Activated CD8-positive, alpha-beta memory T cell treated with anti-CD3 and anti-CD28 coated beads, Interleukin-2, amount 10 ng/mL, durations not matched to agents 7 days and 5 days (primary cell): ENCODE measurements at regions not wholly inside any gene's neighbourhood (a gene's known extent, or its start where the extent isn't known, plus 50 kb on each side); places are given as distances from the start of the nearest gene placed in this dataset.

Source experiments
- ATAC-seq: fragments of 150-1000 bp; cut with Tn5 transposase; one replicate; pipeline ENCODE4 v1.10.0; 2021; ENCODE audit warnings: moderate library complexity
- CTCF ChIA-PET: fragments of 350-600 bp; sonication (Branson Sonifier 250); formaldehyde crosslinking; loops from one replicate; lab custom pipeline; 2021; ENCODE audit warnings: antibody characterized with exemption; lab: Charles Lee
- DNase-seq: peaks from one replicate; pipeline ENCODE4 v3.0.0-alpha.2; 2020
- H3K27ac Mint-ChIP-seq: one replicate; pipeline ENCODE4 v1.8.0; 2021; ENCODE audit warnings: mild to moderate bottlenecking, mixed read lengths
- H3K27me3 Mint-ChIP-seq: one replicate; pipeline ENCODE4 v1.8.0; 2021; ENCODE audit warnings: mixed read lengths
- H3K36me3 Mint-ChIP-seq: one replicate; pipeline ENCODE4 v1.8.0; 2021; ENCODE audit warnings: mild to moderate bottlenecking, mixed read lengths
- H3K4me1 Mint-ChIP-seq: one replicate; pipeline ENCODE4 v1.8.0; 2021; ENCODE audit warnings: mixed read lengths
- H3K4me3 Mint-ChIP-seq: one replicate; pipeline ENCODE4 v1.8.0; 2021; ENCODE audit warnings: mild to moderate bottlenecking, moderate library complexity, mixed read lengths
- H3K9me3 Mint-ChIP-seq: one replicate; pipeline ENCODE4 v1.8.0; 2022; ENCODE audit warnings: low read depth, mixed read lengths

DNA sequence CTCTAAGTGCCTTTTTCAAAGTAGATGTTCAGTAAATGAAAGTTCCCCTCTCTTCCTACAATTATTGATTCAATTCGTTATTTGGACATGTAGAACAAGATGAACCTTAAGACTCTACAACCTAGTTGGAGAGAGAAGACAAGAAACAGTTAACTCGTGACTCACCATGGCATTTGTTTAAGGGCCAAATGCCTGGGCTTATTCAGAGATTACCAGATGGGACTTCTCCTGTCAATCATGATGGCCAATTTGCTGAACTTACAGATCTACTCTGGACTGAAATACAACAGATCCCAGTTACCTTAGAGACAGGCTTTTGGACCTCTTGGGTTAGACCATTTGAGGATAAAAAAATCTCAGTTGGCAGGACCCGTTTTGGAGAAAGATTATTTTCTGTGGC, 93.5 kb downstream of the C1orf94 start:
- ATAC-seq, result no peak
- CTCF ChIA-PET, result no interaction called here
- Mint-ChIP-seq H3K27me3 (no peaks in the 10 kb centered on the region), H3K4me3 (no peak overlapping the region), H3K27ac (no peak overlapping the region), H3K4me1 (no peaks in the 10 kb centered on the region), H3K9me3 (no peaks in the 10 kb centered on the region), H3K36me3 (no peaks in the 10 kb centered on the region)
- DNase-seq, result no peak

DNA sequence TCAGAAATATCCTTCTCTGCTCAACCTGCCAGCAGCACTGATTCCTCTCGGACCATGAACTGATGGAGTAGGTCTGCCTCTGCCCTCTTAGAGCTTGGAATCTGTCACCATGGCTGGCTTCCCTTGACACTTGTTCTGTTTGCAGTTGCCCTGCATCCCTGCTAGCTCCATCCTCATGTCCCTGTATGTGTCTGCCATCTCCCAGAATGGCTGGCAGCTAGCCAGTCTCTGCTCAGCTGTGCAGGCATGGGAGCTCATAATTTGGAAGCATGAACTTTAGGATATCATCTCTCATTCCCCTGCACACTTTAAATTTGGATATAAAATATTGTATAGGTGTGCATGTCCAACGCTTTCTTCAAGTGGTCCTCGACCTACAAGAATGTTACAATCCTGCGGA, 95.4 kb downstream of the C1orf94 start:
- H3K4me1 Mint-ChIP-seq, result no peaks in the 10 kb centered on the region
- no peak overlapping the region for H3K4me3 Mint-ChIP-seq
- no peak for ATAC-seq
- no peaks in the 10 kb centered on the region for H3K36me3 Mint-ChIP-seq
- CTCF ChIA-PET, result no interaction called here
- no peaks in the 10 kb centered on the region for H3K27me3 Mint-ChIP-seq
- H3K9me3 Mint-ChIP-seq, result no peaks in the 10 kb centered on the region
- DNase-seq, result no peak
- H3K27ac Mint-ChIP-seq, result no peak overlapping the region

DNA sequence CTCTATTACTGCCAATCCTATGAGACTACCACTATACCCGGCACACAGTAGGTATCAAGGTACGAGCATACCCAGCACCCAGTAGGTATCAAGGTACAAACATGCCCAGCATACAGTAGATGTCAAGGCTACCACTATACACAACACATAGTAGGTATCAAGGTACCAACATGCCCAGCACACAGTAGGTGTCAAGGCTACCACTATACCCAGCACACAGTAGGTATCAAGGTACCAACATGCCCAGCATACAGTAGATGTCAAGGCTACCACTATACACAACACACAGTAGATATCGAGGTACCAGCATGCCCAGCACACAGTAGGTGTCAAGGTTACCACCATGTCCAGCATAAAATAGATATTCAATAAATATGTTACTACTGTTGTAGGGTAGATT, 98.4 kb downstream of the C1orf94 start:
- H3K27me3 Mint-ChIP-seq, result no peaks in the 10 kb centered on the region
- ATAC-seq (no peak), DNase-seq (no peak)
- peaks cover 1% of the 10 kb centered on the region for H3K9me3 Mint-ChIP-seq
- no peaks in the 10 kb centered on the region for H3K4me1 Mint-ChIP-seq
- no peak overlapping the region for H3K4me3 Mint-ChIP-seq
- H3K27ac Mint-ChIP-seq, result no peak overlapping the region
- H3K36me3 Mint-ChIP-seq, result no peaks in the 10 kb centered on the region
- CTCF ChIA-PET, result no interaction called here

DNA sequence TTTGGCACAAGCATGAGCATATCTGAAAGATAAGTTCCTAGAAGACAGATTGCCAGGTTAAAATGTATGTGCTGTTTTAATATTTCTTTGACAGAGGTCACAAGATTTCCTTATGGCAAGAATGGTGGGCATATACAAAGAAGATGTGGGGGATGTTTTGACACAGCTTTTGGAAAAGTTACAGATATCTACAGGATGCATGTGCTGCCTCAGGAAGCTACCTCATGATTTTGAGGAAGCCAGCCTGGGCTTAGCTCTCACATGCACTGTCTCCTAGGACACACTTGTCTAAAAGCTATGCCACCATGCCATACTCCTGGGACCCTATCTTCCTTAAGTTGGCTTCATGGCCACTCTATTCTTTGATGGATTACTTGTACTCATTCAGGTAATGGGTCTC, 99.9 kb downstream of the C1orf94 start:
- CTCF ChIA-PET, result no interaction called here
- Mint-ChIP-seq H3K4me3 (no peak overlapping the region), H3K27ac (no peak overlapping the region), H3K27me3 (no peaks in the 10 kb centered on the region), H3K36me3 (no peaks in the 10 kb centered on the region), H3K4me1 (no peaks in the 10 kb centered on the region), H3K9me3 (peaks cover 1% of the 10 kb centered on the region)
- DNase-seq (no peak), ATAC-seq (no peak)

DNA sequence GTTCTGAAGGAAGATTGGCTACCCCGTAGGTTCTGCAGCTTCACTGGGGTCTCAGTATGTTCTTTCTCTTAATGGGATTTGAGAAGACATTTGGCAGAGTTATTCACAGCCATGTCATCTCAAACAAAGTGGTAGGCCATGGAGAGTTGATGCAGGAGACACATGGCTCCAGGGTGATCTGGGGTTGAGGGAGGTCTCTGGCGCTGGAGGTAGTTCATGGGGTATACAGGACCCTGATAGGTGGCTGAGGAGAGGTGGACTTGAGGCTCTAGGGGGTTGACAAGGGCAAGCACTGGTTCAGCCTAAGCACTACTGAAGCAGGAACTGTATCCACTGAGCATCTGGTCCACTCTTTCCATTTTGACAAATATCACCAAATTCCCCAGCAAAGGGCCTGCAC, 100.4 kb downstream of the C1orf94 start:
- Mint-ChIP-seq H3K4me1 (no peaks in the 10 kb centered on the region), H3K27ac (no peak overlapping the region), H3K36me3 (no peaks in the 10 kb centered on the region), H3K27me3 (no peaks in the 10 kb centered on the region), H3K9me3 (peaks cover 1% of the 10 kb centered on the region), H3K4me3 (no peak overlapping the region)
- DNase-seq (no peak), ATAC-seq (no peak)
- CTCF ChIA-PET, result no interaction called here

DNA sequence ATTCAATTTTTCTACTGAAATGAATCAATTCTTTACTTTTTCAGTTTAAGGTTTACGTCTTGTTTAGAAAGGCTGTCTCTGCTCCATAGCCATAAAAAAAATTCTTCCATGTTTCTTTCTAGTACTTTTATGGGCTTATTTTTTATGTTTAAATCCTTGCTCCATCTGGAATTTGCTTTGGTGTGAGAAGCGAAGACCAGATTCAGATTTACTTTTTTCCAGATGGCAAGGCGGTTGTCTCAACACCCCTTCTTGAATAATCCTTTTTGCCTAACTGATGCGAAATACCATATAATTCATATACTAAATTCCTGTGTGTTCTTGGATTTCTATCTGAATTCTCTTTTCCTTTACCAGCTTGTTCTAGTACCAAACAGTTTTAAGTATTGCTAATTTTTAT, 101.5 kb downstream of the C1orf94 start:
- H3K4me3 Mint-ChIP-seq, result no peak overlapping the region
- H3K27ac Mint-ChIP-seq, result no peak overlapping the region
- H3K27me3 Mint-ChIP-seq, result no peaks in the 10 kb centered on the region
- H3K4me1 Mint-ChIP-seq, result no peaks in the 10 kb centered on the region
- CTCF ChIA-PET, result no interaction called here
- no peak for DNase-seq
- peaks cover 1% of the 10 kb centered on the region for H3K9me3 Mint-ChIP-seq
- no peaks in the 10 kb centered on the region for H3K36me3 Mint-ChIP-seq
- ATAC-seq, result no peak

DNA sequence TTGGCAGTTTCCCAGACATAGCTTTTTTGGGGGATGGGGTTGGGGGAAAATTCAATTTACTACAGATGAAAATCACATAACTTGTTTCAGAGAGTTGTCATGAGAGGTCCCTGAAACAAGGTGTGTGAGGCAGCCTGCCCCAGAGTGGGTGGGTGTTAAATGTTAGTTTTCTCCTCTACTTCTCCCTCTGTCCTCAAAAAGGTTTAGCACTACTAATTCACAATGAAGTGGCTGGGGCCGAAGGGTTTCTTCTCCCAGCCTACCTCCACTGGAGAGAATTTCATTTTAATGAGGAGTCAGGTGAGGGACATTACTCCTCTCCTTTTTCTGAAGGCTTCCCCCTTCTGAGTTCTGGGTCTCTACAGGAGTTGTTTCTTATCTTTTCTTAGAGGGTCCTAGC, 103.3 kb downstream of the C1orf94 start:
- H3K4me1 Mint-ChIP-seq, result no peaks in the 10 kb centered on the region
- no peak overlapping the region for H3K4me3 Mint-ChIP-seq
- no peaks in the 10 kb centered on the region for H3K36me3 Mint-ChIP-seq
- H3K9me3 Mint-ChIP-seq, result peaks cover 1% of the 10 kb centered on the region
- DNase-seq (no peak), ATAC-seq (no peak)
- H3K27me3 Mint-ChIP-seq, result no peaks in the 10 kb centered on the region
- H3K27ac Mint-ChIP-seq, result no peak overlapping the region
- CTCF ChIA-PET, result no interaction called here

DNA sequence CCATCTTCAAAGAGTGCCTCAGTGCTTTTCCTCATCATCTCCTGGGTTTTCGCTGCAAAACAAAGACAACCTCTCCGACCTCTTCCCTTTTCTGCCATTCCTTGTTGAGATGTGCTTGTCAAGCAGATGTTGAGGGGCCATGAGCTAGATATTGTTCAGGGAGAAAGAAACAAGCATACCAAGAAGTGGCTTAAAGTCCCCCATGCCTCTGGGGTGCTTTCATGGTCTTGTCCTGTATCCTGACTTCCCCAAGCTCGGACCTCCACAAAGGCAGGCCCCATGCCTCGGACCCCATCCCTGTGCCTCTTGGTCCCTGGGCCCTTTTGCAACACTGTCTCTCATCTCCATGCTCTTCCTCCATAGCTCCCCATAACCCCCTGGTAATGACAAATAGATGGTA, 103.8 kb downstream of the C1orf94 start:
- CTCF ChIA-PET, result interaction anchor here (0.6 kb wide), 1 partner anchor 280 kb away, joined by 4 read pairs; no protein-coding TSS in a partner anchor
- Mint-ChIP-seq H3K4me3 (no peak overlapping the region), H3K4me1 (no peaks in the 10 kb centered on the region), H3K36me3 (no peaks in the 10 kb centered on the region), H3K27ac (no peak overlapping the region), H3K9me3 (peaks cover 1% of the 10 kb centered on the region), H3K27me3 (no peaks in the 10 kb centered on the region)
- ATAC-seq, result no peak
- DNase-seq, result no peak

DNA sequence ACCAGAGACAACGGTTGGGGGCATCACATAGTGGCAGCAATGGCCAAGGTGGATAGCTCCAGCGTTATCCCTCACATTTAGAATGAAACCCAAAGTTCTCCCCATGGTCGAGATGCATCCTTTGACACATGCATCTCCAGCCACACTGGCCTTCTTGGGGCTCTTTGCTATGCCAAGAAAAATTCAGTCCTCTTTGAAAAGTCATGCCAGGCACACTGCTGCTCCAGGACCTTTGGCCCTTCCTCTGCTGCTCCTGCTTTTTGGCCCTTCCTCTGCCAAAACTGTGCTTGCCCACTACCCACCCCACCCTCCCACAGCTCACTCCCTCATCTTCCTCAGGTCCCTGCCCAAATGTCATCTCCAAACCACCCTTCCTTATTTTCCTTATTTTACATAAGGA, 106.4 kb downstream of the C1orf94 start:
- no peaks in the 10 kb centered on the region for H3K36me3 Mint-ChIP-seq
- DNase-seq, result no peak
- H3K4me1 Mint-ChIP-seq, result no peaks in the 10 kb centered on the region
- CTCF ChIA-PET, result no interaction called here
- no peaks in the 10 kb centered on the region for H3K27me3 Mint-ChIP-seq
- H3K9me3 Mint-ChIP-seq, result peaks cover 1% of the 10 kb centered on the region
- ATAC-seq, result no peak
- no peak overlapping the region for H3K27ac Mint-ChIP-seq
- H3K4me3 Mint-ChIP-seq, result no peak overlapping the region

DNA sequence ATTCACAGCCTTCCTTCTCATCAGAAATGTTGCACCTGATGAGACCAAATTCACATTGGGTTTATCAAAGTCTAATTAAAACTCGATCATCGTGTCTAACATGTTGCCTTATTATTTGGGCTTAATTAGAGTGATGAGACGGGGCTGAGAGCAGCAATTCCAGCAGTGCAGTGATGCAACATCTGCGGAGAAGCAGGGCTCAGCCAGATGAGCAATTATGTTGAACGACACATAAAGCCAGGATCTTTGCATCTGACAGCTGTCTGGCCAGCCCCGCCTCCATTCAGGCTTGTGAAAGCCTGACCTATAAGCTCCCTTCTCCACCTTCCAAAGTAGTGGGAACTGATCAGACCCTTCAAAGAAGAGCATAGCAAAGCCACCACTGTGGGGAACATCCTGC, 109.8 kb downstream of the C1orf94 start:
- no peak for DNase-seq
- Mint-ChIP-seq H3K27me3 (no peaks in the 10 kb centered on the region), H3K4me3 (no peak overlapping the region), H3K9me3 (no peaks in the 10 kb centered on the region), H3K4me1 (no peaks in the 10 kb centered on the region), H3K36me3 (no peaks in the 10 kb centered on the region), H3K27ac (no peak overlapping the region)
- ATAC-seq, result no peak
- CTCF ChIA-PET, result no interaction called here

DNA sequence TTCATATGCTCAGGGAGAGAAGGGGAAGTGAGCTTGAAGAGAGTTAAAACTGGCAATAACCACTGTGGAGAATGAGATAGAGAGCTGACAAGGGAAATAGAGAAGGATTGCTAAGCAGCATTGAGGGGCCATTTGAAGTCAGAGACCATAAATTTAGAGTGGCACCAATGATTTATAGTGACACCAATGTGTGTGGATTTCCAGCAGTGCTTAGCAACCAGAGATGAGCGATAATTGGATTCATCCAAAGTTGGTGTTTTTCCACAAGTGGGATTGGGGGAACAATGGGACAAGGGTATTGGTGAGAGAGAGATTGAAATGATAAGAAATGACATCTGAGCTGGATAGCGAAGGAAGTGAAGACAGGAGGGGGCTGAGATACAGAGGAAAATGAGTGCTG, 114.1 kb downstream of the C1orf94 start:
- H3K27ac Mint-ChIP-seq, result no peak overlapping the region
- no peak overlapping the region for H3K4me3 Mint-ChIP-seq
- CTCF ChIA-PET, result no interaction called here
- DNase-seq (no peak), ATAC-seq (no peak)
- no peaks in the 10 kb centered on the region for H3K27me3 Mint-ChIP-seq
- no peaks in the 10 kb centered on the region for H3K4me1 Mint-ChIP-seq
- no peaks in the 10 kb centered on the region for H3K36me3 Mint-ChIP-seq
- H3K9me3 Mint-ChIP-seq, result no peaks in the 10 kb centered on the region

DNA sequence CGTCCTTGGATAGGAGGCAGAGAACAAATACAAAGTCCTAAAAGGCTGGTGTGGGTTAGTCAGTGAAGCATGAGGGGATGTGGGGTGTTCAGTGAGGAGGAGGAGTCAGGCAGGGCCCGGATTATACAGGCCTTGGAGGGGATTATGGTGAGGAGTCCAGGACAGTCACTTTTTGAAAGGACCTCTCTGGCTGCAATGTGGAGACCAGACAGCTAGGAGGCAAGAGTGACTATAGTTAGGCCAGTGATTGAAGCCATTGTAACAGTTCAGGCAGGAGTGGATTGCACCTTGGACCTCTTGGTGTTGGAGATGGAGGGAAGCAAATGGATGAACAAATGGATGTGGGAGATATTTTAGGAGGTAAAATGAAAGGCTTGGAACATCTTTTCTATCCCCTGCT, 115.8 kb downstream of the C1orf94 start:
- Mint-ChIP-seq H3K9me3 (no peaks in the 10 kb centered on the region), H3K4me1 (no peaks in the 10 kb centered on the region), H3K27ac (no peak overlapping the region), H3K4me3 (no peak overlapping the region), H3K36me3 (no peaks in the 10 kb centered on the region), H3K27me3 (no peaks in the 10 kb centered on the region)
- ATAC-seq, result no peak
- no peak for DNase-seq
- CTCF ChIA-PET, result no interaction called here

DNA sequence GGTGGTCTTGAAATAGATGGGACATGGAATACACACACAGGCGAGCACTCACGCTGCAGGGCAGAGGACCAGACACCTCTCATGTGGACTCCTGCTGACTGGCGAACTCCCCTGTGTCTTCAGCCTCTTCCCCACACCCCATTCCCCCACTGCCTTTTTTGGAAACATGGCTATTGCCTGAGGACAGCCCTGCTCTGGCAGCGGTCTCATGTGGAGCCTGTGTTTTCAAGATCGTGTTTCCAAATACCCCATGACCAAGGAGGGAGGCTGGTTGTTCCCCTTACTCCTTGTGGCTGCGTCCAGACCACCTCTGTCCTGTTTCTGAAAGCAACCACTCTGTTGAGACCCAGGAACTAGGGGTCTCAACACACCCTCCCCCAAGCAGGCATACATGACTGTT, 119.4 kb downstream of the C1orf94 start:
- CTCF ChIA-PET, result no interaction called here
- H3K36me3 Mint-ChIP-seq, result no peaks in the 10 kb centered on the region
- H3K9me3 Mint-ChIP-seq, result no peaks in the 10 kb centered on the region
- H3K4me3 Mint-ChIP-seq, result no peak overlapping the region
- ATAC-seq (no peak), DNase-seq (no peak)
- H3K4me1 Mint-ChIP-seq, result no peaks in the 10 kb centered on the region
- H3K27ac Mint-ChIP-seq, result no peak overlapping the region
- no peaks in the 10 kb centered on the region for H3K27me3 Mint-ChIP-seq

DNA sequence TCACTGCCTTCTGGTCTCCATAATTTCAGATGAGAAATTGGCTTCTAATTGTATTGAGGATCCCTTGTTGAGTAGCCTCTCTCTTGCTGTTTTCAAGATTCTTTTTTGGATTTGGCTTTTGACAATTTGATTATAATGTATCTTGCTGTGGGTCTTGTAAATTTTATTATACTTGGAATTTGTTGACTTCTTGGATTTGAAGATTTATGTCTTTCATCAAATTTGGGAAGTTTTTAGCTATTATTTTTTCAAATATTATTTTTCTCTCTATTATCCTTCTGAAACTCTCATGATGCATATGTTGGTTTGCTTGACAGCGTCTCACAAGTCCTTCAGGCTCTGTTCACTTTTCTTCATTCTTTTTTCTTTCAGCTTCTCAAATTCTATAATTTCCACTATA, 126.1 kb downstream of the C1orf94 start:
- Mint-ChIP-seq H3K36me3 (peaks cover 2% of the 10 kb centered on the region), H3K4me3 (no peak overlapping the region), H3K27me3 (no peaks in the 10 kb centered on the region), H3K9me3 (peaks cover 2% of the 10 kb centered on the region), H3K4me1 (no peaks in the 10 kb centered on the region), H3K27ac (no peak overlapping the region)
- CTCF ChIA-PET, result no interaction called here
- ATAC-seq (no peak), DNase-seq (no peak)

DNA sequence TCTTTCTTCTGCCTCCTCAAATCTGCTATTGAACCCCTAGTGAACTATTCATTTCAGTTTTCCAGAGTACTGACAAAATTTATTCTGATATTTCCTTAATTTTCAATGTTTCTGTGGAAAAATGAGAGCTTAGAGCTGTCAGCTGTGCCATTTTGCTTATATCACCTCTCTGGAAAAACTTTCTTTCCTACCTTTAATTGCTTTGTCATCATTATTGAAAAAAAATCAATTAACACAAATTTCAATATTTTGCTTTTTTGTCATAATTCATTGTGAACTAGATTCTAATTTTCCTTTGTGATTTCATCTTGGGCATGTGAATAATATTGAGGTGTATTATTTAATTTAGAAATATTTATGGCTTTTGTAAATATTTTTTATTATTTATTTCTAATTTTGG, 126.5 kb downstream of the C1orf94 start:
- H3K36me3 Mint-ChIP-seq, result peaks cover 2% of the 10 kb centered on the region
- DNase-seq (no peak), ATAC-seq (no peak)
- H3K9me3 Mint-ChIP-seq, result peaks cover 2% of the 10 kb centered on the region
- no peak overlapping the region for H3K27ac Mint-ChIP-seq
- no peaks in the 10 kb centered on the region for H3K4me1 Mint-ChIP-seq
- CTCF ChIA-PET, result no interaction called here
- no peaks in the 10 kb centered on the region for H3K27me3 Mint-ChIP-seq
- no peak overlapping the region for H3K4me3 Mint-ChIP-seq
